Bronchial epithelial cell (primary cell): ENCODE measurements at regions not wholly inside any gene's neighbourhood (a gene's known extent, or its start where the extent isn't known, plus 50 kb on each side); places are given as distances from the start of the nearest gene placed in this dataset.

ENCODE experiments used
- DNase-seq: peaks from one replicate; pipeline ENCODE4 v3.0.0-alpha.2; 2010; ENCODE audit warnings: low read depth
- FAIRE-seq: peaks from 2 replicates; lab custom pipeline; 2011; peaks lifted over from hg19 to GRCh38; lab: Jason Lieb, UNC
- H3K27me3 ChIP-seq: 2 replicates; pipeline ENCODE4 v1.5.1; 2011; ENCODE audit warnings: low read length; ENCODE audit not compliant: control insufficient read depth, insufficient read depth
- H3K36me3 ChIP-seq: 2 replicates; pipeline ENCODE4 v1.5.1; 2011; ENCODE audit warnings: low read length; ENCODE audit not compliant: control insufficient read depth, insufficient read depth
- H3K4me3 ChIP-seq: 2 replicates; pipeline ENCODE4 v1.5.1; 2011; ENCODE audit warnings: mild to moderate bottlenecking, low read depth, low read length, control low read depth
- CTCF ChIP-seq: IDR thresholded peaks from 2 replicates; pipeline ENCODE4 v1.5.1; 2011; ENCODE audit warnings: mild to moderate bottlenecking, moderate library complexity, low read length, control low read depth, inconsistent platforms; ENCODE audit not compliant: insufficient read depth, severe bottlenecking

- no peaks in the 10 kb centered on the region for H3K27me3 ChIP-seq
- H3K4me3 ChIP-seq, result no peak overlapping the region
- DNase-seq (no peak), FAIRE-seq (no peak)
- TF ChIP-seq CTCF, result no peak
- no peaks in the 10 kb centered on the region for H3K36me3 ChIP-seq
These were observed 475.5 kb downstream of the CETN3 start for GRCh38 chr5:89934069-89934468.

GRCh38 chr5:89932771-89933181 lies 476.8 kb downstream of the CETN3 start:
- FAIRE-seq, result no peak
- Histone ChIP-seq H3K4me3 (no peak overlapping the region), H3K27me3 (no peaks in the 10 kb centered on the region), H3K36me3 (no peaks in the 10 kb centered on the region)
- TF ChIP-seq CTCF, result no peak
- DNase-seq, result no peak

GRCh38 chr5:89930591-89931392 lies 478.8 kb downstream of the CETN3 start:
- H3K27me3 ChIP-seq, result no peaks in the 10 kb centered on the region
- FAIRE-seq (no peak), DNase-seq (peak; percentile 83)
- no peak for TF ChIP-seq CTCF
- no peak overlapping the region for H3K4me3 ChIP-seq
- no peaks in the 10 kb centered on the region for H3K36me3 ChIP-seq

GRCh38 chr5:89929834-89930233 lies 479.7 kb downstream of the CETN3 start:
- no peak for FAIRE-seq
- Histone ChIP-seq H3K36me3 (no peaks in the 10 kb centered on the region), H3K27me3 (no peaks in the 10 kb centered on the region), H3K4me3 (no peak overlapping the region)
- TF ChIP-seq CTCF, result no peak
- no peak for DNase-seq

GRCh38 chr5:89929173-89929572 lies 480.4 kb downstream of the CETN3 start:
- peak; percentile 4 for DNase-seq

More at GRCh38 chr5:89929173-89929572, 480.4 kb downstream of the CETN3 start:
- Histone ChIP-seq H3K36me3 (no peaks in the 10 kb centered on the region), H3K27me3 (no peaks in the 10 kb centered on the region), H3K4me3 (no peak overlapping the region)
- no peak for TF ChIP-seq CTCF
- FAIRE-seq, result no peak
